NCI-H526 treated with DMSO at 0.1 percent for 48 hours (cell line): ENCODE measurements at regions not wholly inside any gene's neighbourhood (a gene's known extent, or its start where the extent isn't known, plus 50 kb on each side); places are given as distances from the start of the nearest gene placed in this dataset.
"Not testable (repeated sequence)": the region's sequence is repeated elsewhere in the genome, so short reads cannot be mapped to it uniquely, and the experiment has no call there.

ENCODE experiments used
- DNase-seq: peaks from one replicate; lab custom pipeline; 2025; lab: John Stamatoyannopoulos, UW

- no peak for DNase-seq
Observed at GRCh38 chr6:150767571-150768018, 97.9 kb upstream of the MTHFD1L start.

GRCh38 chr6:150770637-150771036 lies 94.9 kb upstream of the MTHFD1L start:
- no peak for DNase-seq

- DNase-seq: no peak
Observed at GRCh38 chr6:150773969-150774368, 91.5 kb upstream of the MTHFD1L start.

GRCh38 chr6:150775415-150776203 lies 89.9 kb upstream of the MTHFD1L start:
- DNase-seq: no peak

GRCh38 chr6:150777736-150778135 lies 87.8 kb upstream of the MTHFD1L start:
- no peak for DNase-seq

- no peak for DNase-seq
Observed at GRCh38 chr6:150783813-150784212, 81.7 kb upstream of the MTHFD1L start.

GRCh38 chr6:150787429-150787828 lies 78.1 kb upstream of the MTHFD1L start:
- DNase-seq: no peak

- DNase-seq: no peak
Observed at GRCh38 chr6:150788089-150788488, 77.4 kb upstream of the MTHFD1L start.

GRCh38 chr6:150789906-150790305 lies 75.6 kb upstream of the MTHFD1L start:
- DNase-seq: not testable (repeated sequence)

GRCh38 chr6:150791717-150792116 lies 73.8 kb upstream of the MTHFD1L start:
- DNase-seq: no peak

GRCh38 chr6:150797949-150798348 lies 67.6 kb upstream of the MTHFD1L start:
- DNase-seq: no peak

GRCh38 chr6:150799276-150799805 lies 66.2 kb upstream of the MTHFD1L start:
- DNase-seq: no peak

GRCh38 chr6:150800674-150801314 lies 64.7 kb upstream of the MTHFD1L start:
- DNase-seq: no peak

GRCh38 chr6:150806790-150807189 lies 58.7 kb upstream of the MTHFD1L start:
- no peak for DNase-seq

GRCh38 chr6:150813319-150813992 lies 52.0 kb upstream of the MTHFD1L start:
- DNase-seq: no peak

GRCh38 chr6:150813993-150814359 lies 51.5 kb upstream of the MTHFD1L start:
- DNase-seq: no peak
